ENCODE measurements at regions not wholly inside any gene's neighbourhood (a gene's known extent, or its start where the extent isn't known, plus 50 kb on each side); places are given as distances from the start of the nearest gene placed in this dataset.

DNA sequence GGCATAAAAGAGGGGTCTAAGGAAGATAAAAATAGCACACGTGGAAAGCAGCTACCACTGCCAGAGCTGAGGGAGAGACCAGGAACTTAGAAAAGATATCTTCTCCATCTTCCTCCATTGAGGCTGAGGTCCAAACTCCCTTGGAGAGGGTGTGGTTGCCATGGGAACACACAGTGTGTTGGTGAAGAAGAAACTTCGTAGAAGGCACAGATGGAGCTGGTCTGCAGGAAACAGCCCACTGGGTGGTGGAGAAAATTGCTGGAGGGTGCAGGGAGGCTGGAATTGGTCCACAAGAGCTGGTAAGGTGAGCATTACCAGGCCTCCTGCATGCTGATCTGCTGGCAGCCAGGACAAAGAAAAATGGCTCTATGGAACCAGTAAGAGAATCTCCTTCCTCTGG lies 191.0 kb downstream of the HRH4 start:
- Histone ChIP-seq H2BK12ac (ENCODE audit: insufficient read length, low read depth, low read length) (no peak overlapping the region), H3K23me2 (ENCODE audit: insufficient read length, low read depth, low read length, poor library complexity, severe bottlenecking) (no peaks in the 10 kb centered on the region), H4K5ac (ENCODE audit: insufficient read length, low read depth, low read length) (no peak overlapping the region), H3K56ac (ENCODE audit: insufficient read length, low read depth, low read length) (no peak overlapping the region), H2AFZ (ENCODE audit: low read length) (no peak overlapping the region), H3K14ac (ENCODE audit: insufficient read depth, low read length) (no peak overlapping the region), H3K9ac (ENCODE audit: extremely low read depth, insufficient read length, low read length) (no peak overlapping the region), H2AK5ac (ENCODE audit: insufficient read length, low read length) (no peak overlapping the region), H2BK5ac (ENCODE audit: insufficient read length, low read length) (no peak overlapping the region), H4K91ac (ENCODE audit: insufficient read length, low read depth, low read length) (no peak overlapping the region), H3K23ac (ENCODE audit: insufficient read length, low read depth, low read length) (no peak overlapping the region), H3K27ac (ENCODE audit: insufficient read length, low read depth, low read length) (no peak overlapping the region), H4K8ac (replicated peaks; ENCODE audit: insufficient read length, low read depth, low read length) (no peak overlapping the region), H3K79me1 (ENCODE audit: insufficient read depth, low read depth, low read length, poor library complexity, severe bottlenecking) (no peaks in the 10 kb centered on the region), H3K4me1 (ENCODE audit: insufficient read depth, low read length) (no peaks in the 10 kb centered on the region), H3K4me2 (ENCODE audit: insufficient read depth, insufficient read length, low read length) (no peak overlapping the region), H3K18ac (ENCODE audit: insufficient read length, low read depth, low read length) (no peak overlapping the region), H3K9me3 (ENCODE audit: control insufficient read depth, low read depth, low read length) (no peaks in the 10 kb centered on the region), H4K20me1 (ENCODE audit: control insufficient read depth, insufficient read depth, insufficient read length) (no peaks in the 10 kb centered on the region), H2BK15ac (ENCODE audit: low read depth, low read length) (no peak overlapping the region), H3K27me3 (ENCODE audit: insufficient read depth, low read length) (no peaks in the 10 kb centered on the region), H2BK20ac (ENCODE audit: low read depth, low read length, poor library complexity, severe bottlenecking) (no peak overlapping the region), H3K79me2 (ENCODE audit: insufficient read depth, low read length) (no peaks in the 10 kb centered on the region), H3K4ac (ENCODE audit: low read depth, low read length) (no peak overlapping the region), H3T11ph (ENCODE audit: low read length) (no peak overlapping the region), H2BK120ac (ENCODE audit: low read depth, low read length, poor library complexity, severe bottlenecking) (no peak overlapping the region)
- Mint-ChIP-seq H3K27ac (no peak overlapping the region), H3K4me1 (peaks cover 6 to 9% of the 10 kb centered on the region in 2 experiments; a peak in 3 of 4 replicates), H3K4me3 (no peak overlapping the region), H3K9me3 (peaks cover 5 to 7% of the 10 kb centered on the region in 2 experiments; a peak in 3 of 5 replicates), H3K36me3 (ENCODE audit: insufficient read depth in 1 of 3, low read depth in 3 of 3) (peaks cover 0 to 4% (median 0%) of the 10 kb centered on the region in 3 experiments; a peak in 1 of 7 replicates), H3K27me3 (ENCODE audit: low read depth) (no peaks in the 10 kb centered on the region)
- WGBS (ENCODE audit: extremely low coverage, insufficient read length, low lambda C conversion rate) = no CpG with 5 or more reads among the region's 2 CpGs
- TF ChIP-seq, protein P1, sequence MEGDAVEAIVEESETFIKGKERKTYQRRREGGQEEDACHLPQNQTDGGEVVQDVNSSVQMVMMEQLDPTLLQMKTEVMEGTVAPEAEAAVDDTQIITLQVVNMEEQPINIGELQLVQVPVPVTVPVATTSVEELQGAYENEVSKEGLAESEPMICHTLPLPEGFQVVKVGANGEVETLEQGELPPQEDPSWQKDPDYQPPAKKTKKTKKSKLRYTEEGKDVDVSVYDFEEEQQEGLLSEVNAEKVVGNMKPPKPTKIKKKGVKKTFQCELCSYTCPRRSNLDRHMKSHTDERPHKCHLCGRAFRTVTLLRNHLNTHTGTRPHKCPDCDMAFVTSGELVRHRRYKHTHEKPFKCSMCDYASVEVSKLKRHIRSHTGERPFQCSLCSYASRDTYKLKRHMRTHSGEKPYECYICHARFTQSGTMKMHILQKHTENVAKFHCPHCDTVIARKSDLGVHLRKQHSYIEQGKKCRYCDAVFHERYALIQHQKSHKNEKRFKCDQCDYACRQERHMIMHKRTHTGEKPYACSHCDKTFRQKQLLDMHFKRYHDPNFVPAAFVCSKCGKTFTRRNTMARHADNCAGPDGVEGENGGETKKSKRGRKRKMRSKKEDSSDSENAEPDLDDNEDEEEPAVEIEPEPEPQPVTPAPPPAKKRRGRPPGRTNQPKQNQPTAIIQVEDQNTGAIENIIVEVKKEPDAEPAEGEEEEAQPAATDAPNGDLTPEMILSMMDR (conservative IDR thresholded peaks at IDR 0.05) = no peak
- no peak for DNase-seq
